ENCODE measurements at regions not wholly inside any gene's neighbourhood (a gene's known extent, or its start where the extent isn't known, plus 50 kb on each side); places are given as distances from the start of the nearest gene placed in this dataset.
A peak's percentile ranks its signal among the peaks of the same experiment; 100 is the strongest.

- peak; percentile 18 for DNase-seq
These were observed 52.0 kb upstream of the CCL2 start for GRCh38 chr17:34203018-34203638.

- no peak for DNase-seq
These were observed 50.7 kb upstream of the CCL2 start for GRCh38 chr17:34204402-34204801.
